ENCODE measurements at regions not wholly inside any gene's neighbourhood (a gene's known extent, or its start where the extent isn't known, plus 50 kb on each side); places are given as distances from the start of the nearest gene placed in this dataset.
"Not testable (repeated sequence)": the region's sequence is repeated elsewhere in the genome, so short reads cannot be mapped to it uniquely, and the experiment has no call there.

DNA sequence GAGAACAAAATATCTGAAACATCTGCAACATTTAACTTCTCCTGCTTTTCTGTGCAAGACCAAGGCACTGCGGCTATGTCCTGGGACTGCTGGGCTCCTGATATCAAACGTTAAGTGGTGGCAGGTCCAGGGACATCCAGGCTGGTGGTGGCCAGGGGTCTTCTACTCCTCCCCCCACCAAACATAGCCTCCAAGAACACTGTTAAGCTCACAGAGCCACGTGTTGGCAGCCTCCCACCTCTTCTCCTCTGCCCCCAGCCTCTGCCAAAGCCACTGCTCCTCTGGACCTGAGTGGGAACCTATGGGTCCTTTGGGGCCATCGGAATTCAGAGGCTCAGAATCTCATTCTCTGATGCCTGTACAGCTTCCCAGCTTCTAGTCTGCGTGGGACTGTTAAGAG lies 325.7 kb downstream of the ARRDC4 start:
- Histone ChIP-seq H3K36me3 (ENCODE audit: insufficient read depth, low read depth, low read length) (no peaks in the 10 kb centered on the region), H3K4me1 (ENCODE audit: insufficient read depth, low read length) (peaks cover 5% of the 10 kb centered on the region; the same call in 1 of the 2 replicates), H3K4me3 (ENCODE audit: low read length) (no peak overlapping the region), H3K9ac (ENCODE audit: low read depth, low read length) (no peak overlapping the region), H3K27me3 (ENCODE audit: insufficient read depth, low read length) (no peaks in the 10 kb centered on the region), H3K27ac (ENCODE audit: low read length) (no peak overlapping the region), H3K9me3 (ENCODE audit: insufficient read depth, low read depth, low read length) (no peaks in the 10 kb centered on the region)

DNA sequence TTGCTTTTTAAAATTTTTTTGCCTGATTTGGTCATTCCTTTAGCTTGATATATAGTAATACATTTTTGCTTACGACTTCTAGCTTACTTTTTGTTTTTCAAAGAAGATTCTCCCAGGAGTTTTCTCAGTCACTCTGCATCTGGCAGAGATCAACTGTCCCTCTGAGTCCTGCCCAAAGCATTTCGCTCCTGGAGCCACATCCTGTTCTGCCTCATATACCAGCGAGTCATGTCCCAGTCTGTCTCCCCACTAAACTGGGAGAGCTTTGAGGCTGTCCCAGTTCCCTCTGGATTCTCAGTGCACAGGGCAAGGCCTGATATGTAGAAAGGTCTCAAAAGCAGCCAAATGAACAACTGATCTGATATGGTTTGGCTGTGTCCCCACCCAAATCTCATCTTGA lies 326.3 kb downstream of the ARRDC4 start:
- Histone ChIP-seq H3K9ac (ENCODE audit: low read depth, low read length) (no peak overlapping the region), H3K4me3 (ENCODE audit: low read length) (no peak overlapping the region), H3K27ac (ENCODE audit: low read length) (no peak overlapping the region), H3K4me1 (ENCODE audit: insufficient read depth, low read length) (0 out of 2 replicates have a peak, but pooled peaks cover 4% of the 10 kb centered on the region), H3K9me3 (ENCODE audit: insufficient read depth, low read depth, low read length) (no peaks in the 10 kb centered on the region), H3K27me3 (ENCODE audit: insufficient read depth, low read length) (no peaks in the 10 kb centered on the region), H3K36me3 (ENCODE audit: insufficient read depth, low read depth, low read length) (no peaks in the 10 kb centered on the region)

DNA sequence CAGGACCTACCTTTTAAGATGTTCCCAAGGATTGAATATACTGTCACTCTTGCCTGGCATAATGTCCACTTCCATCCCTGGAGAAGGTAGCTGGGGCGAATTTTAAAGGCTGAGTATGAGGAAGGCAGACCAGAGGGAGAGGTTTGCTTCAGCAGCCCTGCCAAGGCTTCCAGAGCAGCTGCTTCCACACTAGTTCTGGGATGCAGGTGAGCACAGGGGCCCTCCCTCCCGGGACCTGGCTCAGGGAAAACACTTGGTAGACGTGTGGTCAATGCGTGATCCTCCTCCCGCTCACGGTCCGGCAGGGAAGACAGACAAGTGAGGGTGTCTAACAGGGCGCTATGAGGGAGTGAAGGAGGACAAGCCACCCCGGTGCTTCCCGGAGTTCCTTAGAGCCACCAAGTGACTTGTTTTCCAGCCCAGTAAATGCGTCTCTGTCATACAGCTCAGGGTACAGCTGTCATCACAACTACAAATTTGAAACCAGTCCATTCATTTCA lies 327.6 kb downstream of the ARRDC4 start:
- no peaks in the 10 kb centered on the region for H3K4me1 ChIP-seq (ENCODE audit: insufficient read depth, low read length)
- peaks cover 7% of the 10 kb centered on the region for H3K27me3 ChIP-seq (ENCODE audit: insufficient read depth, low read length)
- no peak overlapping the region for H3K4me3 ChIP-seq (ENCODE audit: low read length)
- no peaks in the 10 kb centered on the region for H3K36me3 ChIP-seq (ENCODE audit: insufficient read depth, low read depth, low read length)
- no peaks in the 10 kb centered on the region for H3K9me3 ChIP-seq (ENCODE audit: insufficient read depth, low read depth, low read length)
- H3K27ac ChIP-seq (ENCODE audit: low read length) = no peak overlapping the region
- no peak overlapping the region for H3K9ac ChIP-seq (ENCODE audit: low read depth, low read length)

DNA sequence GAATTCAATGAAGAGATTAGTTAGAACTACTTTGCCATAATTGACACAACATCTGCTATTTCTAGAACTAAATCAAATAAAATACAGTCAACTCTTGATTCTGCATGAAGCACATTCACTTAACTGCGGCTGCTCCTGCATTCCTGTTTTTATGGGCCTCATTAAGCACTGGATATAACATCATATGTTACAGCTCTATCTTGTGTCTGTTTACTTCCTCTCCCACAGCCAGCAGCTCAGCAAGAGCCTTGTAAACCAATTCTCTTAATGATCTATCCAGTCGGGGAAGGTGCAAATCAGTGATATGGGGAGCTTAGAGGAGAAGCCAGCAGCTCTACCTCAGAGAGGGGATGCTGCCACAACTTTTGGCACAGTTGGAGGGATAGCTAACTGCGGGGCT lies 329.2 kb downstream of the ARRDC4 start:
- Histone ChIP-seq H3K9ac (ENCODE audit: low read depth, low read length) (no peak overlapping the region), H3K36me3 (ENCODE audit: insufficient read depth, low read depth, low read length) (no peaks in the 10 kb centered on the region)

DNA sequence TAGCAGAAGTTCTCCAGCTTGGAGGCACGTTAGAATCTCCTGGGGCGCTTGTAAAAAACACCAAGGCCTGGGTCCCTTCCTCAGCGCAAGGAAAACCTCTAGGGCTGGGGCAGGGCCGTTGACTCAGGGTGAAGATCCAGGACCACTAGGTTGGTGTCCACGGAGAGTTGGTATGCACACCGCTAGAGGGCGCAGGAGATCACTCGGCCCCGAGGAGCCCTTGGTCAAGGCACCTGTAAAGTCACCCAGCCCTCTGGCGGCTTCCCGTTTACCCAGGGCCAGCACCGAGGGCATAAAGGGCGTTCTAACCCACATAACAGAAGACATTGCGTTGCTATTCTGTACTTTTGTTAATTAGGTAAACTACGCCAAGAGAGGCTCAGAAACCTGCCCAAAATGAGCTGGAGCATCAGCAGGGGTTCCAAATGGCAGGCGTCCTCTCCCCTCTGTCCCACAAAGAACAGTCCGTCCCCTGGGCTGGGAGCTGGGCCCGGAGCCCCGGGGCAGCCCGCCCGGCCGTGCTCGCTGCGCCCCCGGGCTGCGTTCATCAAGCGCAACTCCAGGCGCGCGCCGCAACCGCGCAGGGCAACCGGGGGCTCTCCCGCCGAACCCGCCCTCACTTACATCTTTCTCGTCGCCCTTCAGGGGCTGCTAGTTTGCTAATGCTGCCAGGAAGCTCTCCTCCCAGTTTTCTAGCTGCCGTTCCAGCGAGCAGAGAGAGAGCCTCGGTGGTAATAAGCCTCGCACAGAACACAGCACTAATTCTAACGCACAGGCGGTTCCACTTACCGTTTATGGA lies 332.1 kb downstream of the ARRDC4 start:
- no peaks in the 10 kb centered on the region for H3K4me1 ChIP-seq (ENCODE audit: insufficient read depth, low read length)
- H3K36me3 ChIP-seq (ENCODE audit: insufficient read depth, low read depth, low read length) = no peaks in the 10 kb centered on the region
- no peak overlapping the region for H3K27ac ChIP-seq (ENCODE audit: low read length)
- peak overlapping the region; percentile 37; the same call in 1 of the 2 replicates for H3K9ac ChIP-seq (ENCODE audit: low read depth, low read length)
- no peaks in the 10 kb centered on the region for H3K9me3 ChIP-seq (ENCODE audit: insufficient read depth, low read depth, low read length)
- H3K27me3 ChIP-seq (ENCODE audit: insufficient read depth, low read length) = peaks cover 26% of the 10 kb centered on the region
- H3K4me3 ChIP-seq (ENCODE audit: low read length) = peak overlapping the region; percentile 72

More for the DNA sequence above, 329.2 kb downstream of the ARRDC4 start:
- Histone ChIP-seq H3K27ac (ENCODE audit: low read length) (no peak overlapping the region), H3K27me3 (ENCODE audit: insufficient read depth, low read length) (peaks cover 23% of the 10 kb centered on the region), H3K9me3 (ENCODE audit: insufficient read depth, low read depth, low read length) (no peaks in the 10 kb centered on the region), H3K4me3 (ENCODE audit: low read length) (no peak overlapping the region), H3K4me1 (ENCODE audit: insufficient read depth, low read length) (no peaks in the 10 kb centered on the region)

DNA sequence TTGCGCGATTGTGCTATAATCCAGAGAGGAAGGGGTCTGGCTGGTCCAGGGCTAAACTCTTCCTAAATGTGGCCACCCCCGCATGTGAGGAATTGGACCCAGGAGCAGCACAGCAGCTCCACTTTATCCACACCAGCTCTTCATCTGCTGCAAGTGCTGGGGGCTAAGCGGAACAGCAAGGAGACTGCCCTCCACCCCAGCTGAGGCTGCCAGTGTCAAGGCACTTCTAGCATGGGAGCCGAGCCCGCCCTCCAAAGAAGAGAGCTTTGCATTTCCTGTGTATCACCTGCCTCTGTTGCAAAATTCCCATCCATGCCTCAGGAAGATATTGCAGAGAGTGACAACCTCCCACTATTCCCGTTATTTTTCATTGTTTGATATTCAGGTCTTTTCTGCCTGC lies 333.6 kb downstream of the ARRDC4 start:
- Histone ChIP-seq H3K9ac (ENCODE audit: low read depth, low read length) (no peak overlapping the region), H3K4me3 (ENCODE audit: low read length) (no peak overlapping the region), H3K9me3 (ENCODE audit: insufficient read depth, low read depth, low read length) (no peaks in the 10 kb centered on the region), H3K4me1 (ENCODE audit: insufficient read depth, low read length) (no peaks in the 10 kb centered on the region), H3K36me3 (ENCODE audit: insufficient read depth, low read depth, low read length) (no peaks in the 10 kb centered on the region), H3K27me3 (ENCODE audit: insufficient read depth, low read length) (peaks cover 26% of the 10 kb centered on the region), H3K27ac (ENCODE audit: low read length) (no peak overlapping the region)

DNA sequence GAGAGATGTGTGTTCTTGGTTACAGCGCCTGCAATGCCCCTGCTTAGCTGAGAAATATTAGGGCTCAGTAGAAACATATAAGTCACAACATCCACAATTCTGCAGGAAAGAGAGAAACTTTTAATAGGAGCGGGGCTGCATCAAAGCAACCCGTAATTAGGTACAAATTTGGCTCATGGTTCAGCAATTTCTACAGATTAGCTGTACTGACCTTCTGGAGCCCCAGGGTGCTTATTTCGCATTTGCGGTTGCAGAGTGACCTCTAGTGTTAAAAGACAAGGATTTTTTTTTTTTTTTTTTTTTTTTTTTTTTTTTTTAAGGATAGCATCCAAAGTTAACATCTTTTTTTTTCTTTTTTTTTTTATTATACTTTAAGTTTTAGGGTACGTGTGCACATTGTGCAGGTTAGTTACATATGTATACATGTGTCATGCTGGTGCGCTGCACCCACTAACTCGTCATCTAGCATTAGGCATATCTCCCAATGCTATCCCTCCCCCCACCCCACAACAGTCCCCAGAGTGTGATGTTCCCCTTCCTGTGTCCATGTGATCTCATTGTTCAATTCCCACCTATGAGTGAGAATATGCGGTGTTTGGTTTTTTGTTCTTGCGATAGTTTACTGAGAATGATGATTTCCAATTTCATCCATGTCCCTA lies 334.7 kb downstream of the ARRDC4 start:
- peaks cover 26% of the 10 kb centered on the region for H3K27me3 ChIP-seq (ENCODE audit: insufficient read depth, low read length)
- not testable (repeated sequence) for H3K4me3 ChIP-seq (ENCODE audit: low read length); H3K36me3 ChIP-seq (ENCODE audit: insufficient read depth, low read depth, low read length); H3K4me1 ChIP-seq (ENCODE audit: insufficient read depth, low read length); H3K9me3 ChIP-seq (ENCODE audit: insufficient read depth, low read depth, low read length); H3K9ac ChIP-seq (ENCODE audit: low read depth, low read length); H3K27ac ChIP-seq (ENCODE audit: low read length)

DNA sequence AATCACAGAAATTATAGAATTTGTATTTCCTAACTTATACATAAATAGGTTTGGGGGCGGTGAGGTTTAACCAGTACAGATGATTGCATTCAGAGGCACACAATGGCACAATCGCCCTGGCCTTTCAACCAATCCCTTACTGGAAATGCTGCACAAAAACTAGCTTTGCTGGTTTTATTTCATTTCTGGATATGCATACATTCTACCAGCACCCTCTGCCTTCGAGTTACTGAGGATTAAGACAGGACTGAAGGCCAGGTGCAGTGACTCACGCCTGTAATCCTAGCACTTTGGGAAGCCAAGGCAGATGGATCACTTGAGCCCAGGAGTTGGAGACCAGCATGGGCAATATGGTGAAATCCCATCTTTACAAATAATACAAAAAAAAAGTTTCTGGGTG lies 336.1 kb downstream of the ARRDC4 start:
- H3K27ac ChIP-seq (ENCODE audit: low read length) = no peak overlapping the region
- H3K4me1 ChIP-seq (ENCODE audit: insufficient read depth, low read length) = no peaks in the 10 kb centered on the region
- no peak overlapping the region for H3K4me3 ChIP-seq (ENCODE audit: low read length)
- peaks cover 26% of the 10 kb centered on the region for H3K27me3 ChIP-seq (ENCODE audit: insufficient read depth, low read length)
- no peaks in the 10 kb centered on the region for H3K9me3 ChIP-seq (ENCODE audit: insufficient read depth, low read depth, low read length)
- H3K9ac ChIP-seq (ENCODE audit: low read depth, low read length) = no peak overlapping the region
- H3K36me3 ChIP-seq (ENCODE audit: insufficient read depth, low read depth, low read length) = no peaks in the 10 kb centered on the region

DNA sequence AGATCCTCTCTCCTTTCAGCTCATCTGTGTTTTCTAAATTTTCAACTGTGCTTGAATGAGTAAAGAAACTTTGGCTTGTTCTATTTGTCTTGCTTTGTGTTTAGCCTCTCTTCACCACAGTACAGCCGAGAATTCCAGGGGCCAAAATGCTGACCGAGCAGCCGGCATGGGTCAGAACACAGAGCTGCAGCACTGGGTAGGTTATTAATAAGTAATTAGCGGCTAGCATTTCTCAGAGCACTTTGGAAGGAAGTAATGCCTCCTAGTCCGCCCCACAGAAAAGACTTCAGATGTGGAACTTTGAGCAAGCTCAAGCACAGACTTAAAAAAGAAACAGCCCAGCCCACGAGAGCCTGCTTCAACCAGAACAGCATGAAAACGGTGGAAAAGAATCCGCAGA lies 343.9 kb downstream of the ARRDC4 start:
- Histone ChIP-seq H3K36me3 (ENCODE audit: insufficient read depth, low read depth, low read length) (no peaks in the 10 kb centered on the region), H3K9ac (ENCODE audit: low read depth, low read length) (no peak overlapping the region), H3K9me3 (ENCODE audit: insufficient read depth, low read depth, low read length) (no peaks in the 10 kb centered on the region), H3K27ac (ENCODE audit: low read length) (no peak overlapping the region), H3K4me3 (ENCODE audit: low read length) (no peak overlapping the region), H3K27me3 (ENCODE audit: insufficient read depth, low read length) (no peaks in the 10 kb centered on the region), H3K4me1 (ENCODE audit: insufficient read depth, low read length) (no peaks in the 10 kb centered on the region)

DNA sequence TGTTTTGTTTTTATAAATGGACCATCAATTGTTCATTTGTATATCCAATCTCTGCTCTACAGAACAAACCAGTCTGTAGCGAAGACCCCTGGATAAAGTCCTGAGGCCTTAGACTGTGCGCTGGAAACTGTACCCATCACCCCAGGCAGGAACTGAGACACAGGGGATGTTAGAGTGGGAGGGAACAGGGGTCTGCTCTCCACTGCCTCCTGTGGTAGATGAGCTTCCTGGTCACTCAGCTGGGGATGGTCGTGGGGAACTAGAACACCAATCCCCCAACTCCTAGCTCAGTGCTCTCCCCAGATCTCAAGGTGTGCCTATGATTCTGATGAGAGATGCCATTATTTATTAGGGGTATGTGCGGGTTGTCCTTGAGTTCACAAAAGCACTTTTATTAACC lies 340.2 kb upstream of the IGF1R start:
- H3K4me3 ChIP-seq (ENCODE audit: low read length) = no peak overlapping the region
- no peak overlapping the region for H3K27ac ChIP-seq (ENCODE audit: low read length)
- H3K9me3 ChIP-seq (ENCODE audit: insufficient read depth, low read depth, low read length) = no peaks in the 10 kb centered on the region
- no peaks in the 10 kb centered on the region for H3K27me3 ChIP-seq (ENCODE audit: insufficient read depth, low read length)
- no peak overlapping the region for H3K9ac ChIP-seq (ENCODE audit: low read depth, low read length)
- no peaks in the 10 kb centered on the region for H3K36me3 ChIP-seq (ENCODE audit: insufficient read depth, low read depth, low read length)
- H3K4me1 ChIP-seq (ENCODE audit: insufficient read depth, low read length) = no peaks in the 10 kb centered on the region

DNA sequence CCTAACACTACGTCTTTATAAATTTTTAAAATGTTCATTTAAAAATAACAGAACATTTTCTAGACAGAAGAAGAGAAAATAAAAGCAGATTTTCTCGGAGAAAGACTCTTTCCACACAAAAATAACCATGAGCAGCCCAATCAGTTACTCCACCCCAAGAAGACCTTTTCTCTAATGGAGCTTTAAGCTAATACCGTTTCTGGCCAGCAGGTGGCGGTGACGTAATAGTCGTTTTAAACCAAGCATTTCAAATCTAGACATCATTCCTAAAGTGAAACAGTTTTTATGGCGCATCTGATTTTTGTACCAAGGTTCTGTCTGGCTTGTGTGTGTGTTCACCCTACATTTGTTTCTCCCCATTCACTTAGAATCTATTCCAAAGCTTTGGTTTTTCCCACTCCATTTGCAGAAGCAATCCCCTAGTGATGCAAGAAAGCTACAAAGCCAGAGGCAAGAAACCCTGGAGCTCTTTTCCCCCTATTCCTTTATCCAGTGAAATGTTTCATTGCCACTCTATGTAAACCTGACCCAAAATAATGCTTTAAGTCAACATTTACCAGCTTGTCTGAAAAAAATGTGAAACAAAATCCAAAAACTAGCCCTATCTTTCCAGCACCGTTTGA lies 336.7 kb upstream of the IGF1R start:
- Histone ChIP-seq H3K4me1 (ENCODE audit: insufficient read depth, low read length) (no peaks in the 10 kb centered on the region), H3K9ac (ENCODE audit: low read depth, low read length) (no peak overlapping the region)

DNA sequence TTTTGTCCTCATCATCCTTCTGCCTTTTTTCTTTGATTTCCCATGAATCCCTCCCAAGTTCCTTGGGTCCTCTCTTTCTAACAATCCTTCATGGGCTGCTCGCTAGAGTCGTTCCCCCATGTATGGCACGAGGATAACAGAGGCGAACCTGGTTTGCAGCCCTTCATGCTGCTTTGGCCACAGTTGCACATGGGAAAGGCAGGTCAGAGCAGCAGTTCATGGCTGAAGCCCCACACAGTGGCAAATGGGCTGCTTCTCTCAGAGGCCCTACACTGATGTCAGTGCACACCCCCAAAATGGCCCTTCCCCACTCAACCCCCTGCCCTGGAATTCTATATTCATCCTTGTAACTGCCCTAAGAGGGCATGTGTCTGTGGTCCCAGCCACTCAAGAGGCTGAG lies 335.4 kb upstream of the IGF1R start:
- H3K4me1 ChIP-seq (ENCODE audit: insufficient read depth, low read length) = no peaks in the 10 kb centered on the region
- H3K4me3 ChIP-seq (ENCODE audit: low read length) = no peak overlapping the region
- H3K9ac ChIP-seq (ENCODE audit: low read depth, low read length) = no peak overlapping the region
- no peaks in the 10 kb centered on the region for H3K9me3 ChIP-seq (ENCODE audit: insufficient read depth, low read depth, low read length)
- no peaks in the 10 kb centered on the region for H3K36me3 ChIP-seq (ENCODE audit: insufficient read depth, low read depth, low read length)
- no peaks in the 10 kb centered on the region for H3K27me3 ChIP-seq (ENCODE audit: insufficient read depth, low read length)
- no peak overlapping the region for H3K27ac ChIP-seq (ENCODE audit: low read length)

More for the DNA sequence above, 336.7 kb upstream of the IGF1R start:
- Histone ChIP-seq H3K27me3 (ENCODE audit: insufficient read depth, low read length) (no peaks in the 10 kb centered on the region), H3K4me3 (ENCODE audit: low read length) (no peak overlapping the region), H3K36me3 (ENCODE audit: insufficient read depth, low read depth, low read length) (no peaks in the 10 kb centered on the region), H3K27ac (ENCODE audit: low read length) (no peak overlapping the region), H3K9me3 (ENCODE audit: insufficient read depth, low read depth, low read length) (no peaks in the 10 kb centered on the region)
